RPMI8226 (cell line): ENCODE measurements at regions not wholly inside any gene's neighbourhood (a gene's known extent, or its start where the extent isn't known, plus 50 kb on each side); places are given as distances from the start of the nearest gene placed in this dataset.

Experiments
- DNase-seq: peaks from one replicate; pipeline ENCODE4 v3.0.0-alpha.2; 2015

DNA sequence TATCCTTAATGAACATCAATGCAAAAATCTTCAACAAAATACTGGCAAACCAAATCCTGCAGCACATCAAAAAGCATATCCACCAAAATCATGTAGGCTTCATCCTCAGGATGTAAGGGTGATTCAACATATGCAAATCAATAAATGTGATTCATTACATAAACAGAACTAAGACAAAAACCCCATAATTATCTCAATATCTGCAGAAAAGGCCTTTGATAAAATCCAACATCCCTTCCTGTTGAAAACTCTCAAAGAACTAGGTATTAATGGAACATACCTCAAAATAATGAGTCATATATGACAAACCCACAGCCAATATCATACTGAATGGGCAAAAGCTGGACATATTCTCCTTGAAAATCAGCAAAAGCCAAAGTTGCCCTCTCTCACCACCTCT is 54.6 kb upstream of the DEPDC1 start:
- DNase-seq = no peak

DNA sequence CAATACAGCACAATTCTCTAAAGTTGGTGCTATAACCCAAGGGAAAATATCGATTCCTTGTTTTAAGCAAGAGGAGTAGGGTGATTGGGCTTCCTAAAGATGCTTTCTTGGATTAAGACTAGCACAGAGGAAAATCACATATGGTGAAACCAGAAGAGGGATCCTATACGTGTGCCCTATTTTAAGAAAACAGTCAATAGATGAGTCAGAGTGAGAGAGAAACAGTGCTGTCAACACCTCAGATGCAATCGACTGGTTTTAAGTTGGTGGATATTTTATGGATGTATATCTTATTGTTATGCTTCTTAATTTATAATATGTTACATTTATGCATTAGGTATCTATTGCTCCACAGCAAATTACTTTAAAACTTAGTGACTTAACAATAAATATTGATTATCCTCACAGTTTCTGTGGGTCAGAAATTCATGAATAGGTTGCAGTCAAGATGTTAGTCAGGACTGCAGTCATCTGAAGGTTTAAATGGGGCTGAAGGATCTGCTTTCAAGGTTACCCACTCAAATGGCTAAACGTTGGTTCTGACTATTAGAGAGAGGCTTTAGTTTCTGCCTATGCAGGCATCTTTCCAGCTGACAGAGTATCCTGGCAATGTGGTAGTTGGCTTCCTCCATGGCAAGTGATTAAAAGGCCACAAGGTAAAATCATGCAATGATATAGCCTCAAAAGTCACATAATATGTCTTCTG is 61.6 kb upstream of the DEPDC1 start:
- no peak for DNase-seq

DNA sequence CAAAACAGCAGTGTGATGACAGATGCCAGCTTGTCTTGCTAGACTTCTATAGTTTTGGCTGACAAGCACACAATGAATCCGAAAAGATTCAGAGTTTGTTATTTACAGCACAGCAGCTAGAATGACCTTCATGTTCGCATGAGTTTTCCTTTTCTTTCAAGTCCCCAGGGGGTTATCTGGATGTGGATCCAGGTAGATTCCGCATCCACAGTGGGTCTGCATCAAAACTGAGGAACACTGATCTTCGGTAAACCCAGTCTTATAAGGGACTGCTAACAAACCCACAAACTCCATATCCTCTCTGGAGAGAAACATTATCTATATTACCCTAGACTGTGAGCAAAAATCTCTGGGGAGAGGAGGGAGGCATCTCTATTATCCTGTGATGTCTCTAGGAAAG is 69.0 kb upstream of the DEPDC1 start:
- no peak for DNase-seq

DNA sequence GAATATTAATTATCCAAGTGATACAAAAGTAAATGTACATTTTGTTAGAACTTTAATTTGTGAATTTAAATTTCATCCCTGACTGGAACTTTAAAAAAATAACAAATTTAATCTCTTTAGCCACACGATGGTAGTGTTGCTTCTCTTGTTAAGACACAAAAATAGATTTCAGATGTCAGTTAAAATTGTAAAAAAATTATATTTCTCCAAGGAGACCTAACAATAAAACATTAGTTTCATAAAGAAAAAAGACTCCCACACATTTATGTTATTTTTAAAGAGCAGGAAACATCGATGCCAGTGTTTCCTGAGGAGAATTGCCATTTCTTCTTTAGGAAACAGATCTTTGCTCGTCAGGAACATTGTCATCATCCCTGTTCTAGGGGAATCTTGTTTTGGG is 74.0 kb upstream of the DEPDC1 start:
- DNase-seq = no peak

DNA sequence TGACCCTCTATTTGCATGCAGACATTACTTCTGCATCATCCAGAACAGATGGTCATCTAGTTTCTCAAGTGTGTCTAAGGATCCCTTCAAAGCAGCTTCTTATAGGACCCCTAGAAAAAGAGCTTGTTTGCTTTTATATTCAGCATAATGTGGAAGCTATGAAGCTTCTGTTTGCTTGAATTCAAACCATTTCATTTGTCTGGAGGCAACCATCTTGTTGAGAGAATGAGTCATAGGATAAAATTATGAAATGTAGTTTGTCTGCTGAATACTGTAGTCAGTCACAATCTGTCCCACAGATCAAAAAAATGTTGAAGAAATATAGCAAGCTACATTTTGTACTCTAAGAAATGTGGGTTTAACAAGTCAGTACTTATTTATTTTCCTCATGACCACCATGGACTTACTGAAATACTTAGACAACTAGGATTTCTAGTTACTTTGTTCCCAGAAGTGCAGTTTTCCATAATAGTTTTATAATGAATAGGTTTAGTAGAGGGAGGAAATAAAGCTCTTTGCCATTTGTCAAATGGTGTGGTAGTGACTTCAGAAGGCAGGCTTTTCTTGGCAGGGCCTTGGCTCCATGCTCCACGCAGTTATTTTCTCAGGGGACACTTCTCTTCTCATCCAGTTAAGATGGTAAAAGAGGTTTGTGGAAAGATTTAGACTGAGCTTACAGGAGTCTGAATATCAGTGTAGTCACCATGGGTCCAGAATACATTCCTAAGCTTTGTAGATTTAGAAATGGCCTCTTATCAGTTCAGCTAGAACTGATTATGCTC is 74.8 kb upstream of the DEPDC1 start:
- no peak for DNase-seq

- DNase-seq = no peak
Measured at GRCh38 chr1:68585351-68585750, 88.5 kb upstream of the DEPDC1 start.

- DNase-seq = no peak
Measured at GRCh38 chr1:68586766-68587165, 89.9 kb upstream of the DEPDC1 start.

GRCh38 chr1:68588304-68588703 is 91.4 kb upstream of the DEPDC1 start:
- DNase-seq = no peak

GRCh38 chr1:68590473-68590872 is 93.6 kb upstream of the DEPDC1 start:
- no peak for DNase-seq

GRCh38 chr1:68594851-68595250 is 98.0 kb upstream of the DEPDC1 start:
- no peak for DNase-seq

GRCh38 chr1:68600049-68600661 is 103.3 kb upstream of the DEPDC1 start:
- DNase-seq = peak; percentile 3

- no peak for DNase-seq
Measured at GRCh38 chr1:68608289-68608688, 111.4 kb upstream of the DEPDC1 start.

DNA sequence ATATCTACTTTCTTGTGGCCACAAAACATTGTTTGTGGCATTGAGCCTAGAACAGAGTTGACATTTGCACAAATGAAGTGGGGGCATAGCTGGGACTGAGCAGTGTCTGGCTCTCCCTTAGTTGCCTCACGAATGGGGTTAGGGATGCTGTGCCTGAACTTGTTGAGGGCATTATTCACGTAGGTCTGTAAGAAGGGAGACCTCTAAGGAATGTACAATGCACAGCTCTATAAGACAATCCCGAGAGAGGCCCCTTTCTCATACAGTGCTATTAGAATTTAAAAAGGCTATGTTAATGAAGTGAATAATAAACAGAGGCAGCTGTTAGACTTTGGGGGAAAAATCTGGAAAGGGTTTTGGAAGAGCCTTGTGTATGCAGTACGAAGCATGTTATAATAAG is 118.4 kb upstream of the DEPDC1 start:
- no peak for DNase-seq

DNA sequence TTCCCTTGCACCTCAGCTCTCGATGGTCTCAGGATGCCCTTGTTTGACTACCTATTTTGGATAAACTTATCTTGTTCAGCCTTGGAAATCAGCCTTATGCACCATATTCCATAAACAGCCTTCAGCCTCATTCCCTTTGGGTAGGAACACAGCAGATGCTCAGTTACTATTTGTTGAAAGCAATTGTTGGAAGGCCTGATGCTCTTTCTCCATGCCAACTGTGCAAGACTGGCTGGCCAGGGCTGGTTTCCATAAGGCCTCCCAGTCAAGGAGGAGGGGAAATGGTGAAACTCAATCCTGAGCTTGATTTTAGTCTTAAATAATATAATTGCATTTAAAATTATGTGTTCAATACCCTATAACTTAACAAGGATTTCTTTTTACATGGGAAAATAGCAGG is 121.1 kb upstream of the DEPDC1 start:
- no peak for DNase-seq

- no peak for DNase-seq
Measured at GRCh38 chr1:68620571-68620970, 123.7 kb upstream of the DEPDC1 start.

DNA sequence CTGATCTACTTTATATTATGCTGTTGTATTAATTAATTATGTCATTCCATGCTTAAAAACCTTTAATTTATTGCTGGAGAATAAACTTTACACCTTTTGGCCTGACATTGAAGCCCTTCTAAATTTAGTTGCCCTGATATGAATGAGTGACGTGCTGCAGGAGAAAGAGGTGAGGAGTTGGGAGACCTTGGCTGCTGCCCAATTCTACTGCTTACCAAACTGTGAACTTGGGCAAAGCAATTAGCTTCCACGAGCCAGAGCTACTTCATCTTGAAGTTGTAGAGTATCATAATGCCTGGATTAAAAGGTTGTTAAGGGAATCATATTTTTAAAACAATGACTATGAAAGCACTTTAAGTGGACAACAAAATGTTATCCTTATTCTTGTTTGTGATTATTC is 126.8 kb upstream of the DEPDC1 start:
- DNase-seq = no peak

DNA sequence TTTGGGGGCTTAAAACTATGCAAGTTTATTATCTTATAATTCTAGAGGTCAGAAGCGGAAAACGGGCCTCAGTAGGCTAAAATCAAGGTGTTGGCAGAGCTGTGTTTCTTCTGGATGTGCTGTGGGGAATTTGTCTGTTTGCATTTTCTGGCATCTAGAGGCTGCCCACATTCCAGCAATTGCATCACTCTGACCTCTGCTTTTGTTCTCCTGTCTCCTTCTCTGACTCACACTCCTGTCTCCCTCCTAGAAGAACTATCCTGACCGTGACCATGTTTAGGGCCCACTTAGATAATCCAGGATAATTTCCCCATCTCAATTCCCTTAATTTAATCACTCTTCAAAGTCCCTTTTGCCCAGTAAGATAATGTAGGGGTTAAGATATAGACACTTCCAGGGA is 127.4 kb upstream of the DEPDC1 start:
- no peak for DNase-seq

GRCh38 chr1:68625624-68626023 is 128.7 kb upstream of the DEPDC1 start:
- no peak for DNase-seq

DNA sequence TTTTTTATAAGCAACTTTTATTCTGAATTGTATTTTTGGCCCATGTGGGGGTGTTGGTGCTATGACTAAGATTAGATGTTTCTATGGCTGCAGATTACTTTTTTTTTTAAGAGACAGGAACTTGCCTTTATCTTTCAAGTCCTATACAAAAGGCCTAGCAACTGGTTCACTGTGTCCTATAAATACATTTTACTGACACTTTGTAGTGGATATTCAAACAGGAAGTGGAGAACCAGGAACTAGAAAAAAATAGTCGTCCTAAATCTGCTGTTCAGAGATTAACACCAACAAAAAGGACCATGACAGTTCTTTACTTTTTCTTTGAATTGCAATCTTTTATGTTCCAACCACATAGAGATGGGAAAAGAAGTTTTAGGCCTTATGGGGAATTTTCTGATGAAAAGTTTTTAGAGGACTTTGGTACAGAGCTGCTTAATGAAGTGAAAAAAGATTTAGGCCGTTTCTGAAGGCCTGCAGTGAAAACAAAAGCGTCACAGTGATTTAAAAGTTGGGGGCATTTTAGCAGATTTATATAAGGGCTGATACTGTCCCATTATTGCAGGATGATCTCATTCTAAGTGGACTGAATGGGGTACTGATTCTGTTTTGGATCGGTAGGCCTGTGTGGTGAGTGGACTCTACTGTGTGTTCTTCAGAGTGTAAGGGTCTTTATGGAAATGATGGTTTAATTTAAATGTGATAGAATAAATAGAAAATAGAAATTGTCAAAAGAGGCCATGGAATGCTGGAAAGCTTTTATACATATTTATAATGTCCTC is 136.4 kb upstream of the DEPDC1 start:
- no peak for DNase-seq

DNA sequence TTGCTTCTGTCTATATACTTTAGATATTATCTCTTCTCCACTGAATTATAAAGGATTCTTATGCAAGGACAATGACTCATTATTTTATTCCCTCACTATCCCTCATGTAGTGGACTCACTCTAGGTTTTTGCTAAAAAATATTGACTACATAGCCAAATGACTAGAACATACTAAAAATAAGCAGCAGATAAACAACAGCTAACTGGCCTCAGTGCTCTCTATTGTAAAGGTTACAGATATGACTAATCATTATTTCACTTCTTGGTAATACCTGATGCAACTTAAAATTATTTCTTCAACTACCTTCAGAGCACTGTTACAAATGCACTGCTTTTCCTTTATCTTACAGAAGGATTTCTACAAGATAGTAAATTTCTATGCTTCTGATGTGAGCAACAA is 147.6 kb upstream of the DEPDC1 start:
- no peak for DNase-seq

- no peak for DNase-seq
Measured at GRCh38 chr1:68651115-68651514, 154.2 kb upstream of the DEPDC1 start.

GRCh38 chr1:68653882-68654281 is 157.0 kb upstream of the DEPDC1 start:
- DNase-seq = no peak

DNA sequence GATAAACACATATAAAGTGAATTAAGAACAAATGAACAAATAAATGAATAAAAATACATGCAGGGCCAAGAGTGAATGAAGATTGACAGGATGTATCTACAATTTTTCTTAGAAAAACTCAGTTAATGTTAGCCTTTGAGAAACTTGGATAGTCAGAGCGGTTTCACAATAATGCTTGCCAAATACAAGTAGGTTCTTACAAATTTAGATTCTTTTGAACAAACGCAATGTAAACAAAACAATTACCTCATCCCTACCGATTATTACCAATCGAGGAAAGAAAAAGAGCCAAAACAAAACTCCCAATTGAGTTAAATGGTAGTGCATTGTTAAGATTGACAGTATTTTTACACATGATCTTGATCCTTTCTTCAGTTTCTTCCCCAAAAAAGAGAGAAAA is 176.9 kb upstream of the DEPDC1 start:
- no peak for DNase-seq

DNA sequence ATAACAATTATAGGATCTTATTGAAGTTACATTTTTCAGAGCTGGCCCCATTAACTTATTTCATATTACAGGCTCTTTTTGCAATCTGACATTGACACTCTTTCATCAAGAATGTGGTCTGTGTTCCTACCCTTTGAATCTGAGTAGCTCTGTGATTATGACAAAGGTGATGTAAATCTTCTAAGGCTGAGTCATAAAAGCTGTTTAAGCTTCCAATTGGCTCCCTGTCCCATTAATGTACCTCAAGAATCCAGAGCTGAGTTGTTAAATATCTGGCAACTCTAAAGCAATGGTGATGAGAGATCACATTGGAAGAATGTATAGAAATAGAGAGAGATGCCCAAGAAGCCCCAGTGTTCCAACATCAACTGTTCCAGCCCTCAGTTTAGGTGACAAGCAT is 178.5 kb upstream of the DEPDC1 start:
- no peak for DNase-seq
